ENCODE measurements at regions not wholly inside any gene's neighbourhood (a gene's known extent, or its start where the extent isn't known, plus 50 kb on each side); places are given as distances from the start of the nearest gene placed in this dataset.

GRCh38 chrX:99371976-99372595 lies 1038.0 kb downstream of the PCDH19 start:
- TF ChIP-seq CTCF (IDR thresholded peaks at IDR 0.05; ENCODE audit: low read depth, low read length) = no peak
- no peak for TF ChIP-seq EZH2phosphoT487 (IDR thresholded peaks at IDR 0.05; ENCODE audit: low read depth)

Measured in OCI-LY3 (cell line).